ENCODE measurements at regions not wholly inside any gene's neighbourhood (a gene's known extent, or its start where the extent isn't known, plus 50 kb on each side); places are given as distances from the start of the nearest gene placed in this dataset.

- Mint-ChIP-seq H3K4me1 (no peaks in the 10 kb centered on the region), H3K4me3 (no peak overlapping the region), H3K27me3 (ENCODE audit: low read depth) (peaks cover 8% of the 10 kb centered on the region), H3K9me3 (no peaks in the 10 kb centered on the region), H3K27ac (no peak overlapping the region), H3K36me3 (ENCODE audit: low read depth) (no peaks in the 10 kb centered on the region)
- no peak for TF ChIP-seq CTCF (IDR thresholded peaks at IDR 0.05; ENCODE audit: unreplicated experiment in 3 of 3)
These were observed 243.1 kb upstream of the ADARB2 start for GRCh38 chr10:1980459-1980858.

GRCh38 chr10:1978584-1978983 lies 241.3 kb upstream of the ADARB2 start:
- H3K36me3 Mint-ChIP-seq (ENCODE audit: low read depth): no peaks in the 10 kb centered on the region
- TF ChIP-seq CTCF (IDR thresholded peaks at IDR 0.05; ENCODE audit: unreplicated experiment in 3 of 3): no peak
- no peak overlapping the region for H3K4me3 Mint-ChIP-seq
- H3K27ac Mint-ChIP-seq: no peak overlapping the region
- no peaks in the 10 kb centered on the region for H3K4me1 Mint-ChIP-seq
- no peaks in the 10 kb centered on the region for H3K9me3 Mint-ChIP-seq
- peaks cover 8% of the 10 kb centered on the region for H3K27me3 Mint-ChIP-seq (ENCODE audit: low read depth)

GRCh38 chr10:1977461-1977860 lies 240.1 kb upstream of the ADARB2 start:
- H3K4me3 Mint-ChIP-seq: no peak overlapping the region
- no peaks in the 10 kb centered on the region for H3K9me3 Mint-ChIP-seq
- TF ChIP-seq CTCF (IDR thresholded peaks at IDR 0.05; ENCODE audit: unreplicated experiment in 3 of 3): no peak
- no peaks in the 10 kb centered on the region for H3K36me3 Mint-ChIP-seq (ENCODE audit: low read depth)
- no peaks in the 10 kb centered on the region for H3K4me1 Mint-ChIP-seq
- peaks cover 8% of the 10 kb centered on the region for H3K27me3 Mint-ChIP-seq (ENCODE audit: low read depth)
- no peak overlapping the region for H3K27ac Mint-ChIP-seq

- Mint-ChIP-seq H3K27ac (no peak overlapping the region), H3K36me3 (ENCODE audit: low read depth) (no peaks in the 10 kb centered on the region), H3K9me3 (no peaks in the 10 kb centered on the region), H3K27me3 (ENCODE audit: low read depth) (peaks cover 4% of the 10 kb centered on the region), H3K4me1 (no peaks in the 10 kb centered on the region), H3K4me3 (no peak overlapping the region)
- no peak for TF ChIP-seq CTCF (IDR thresholded peaks at IDR 0.05; ENCODE audit: unreplicated experiment in 3 of 3)
These were observed 235.1 kb upstream of the ADARB2 start for GRCh38 chr10:1972406-1972805.

- H3K27me3 Mint-ChIP-seq (ENCODE audit: low read depth): peaks cover 4% of the 10 kb centered on the region
These were observed 231.1 kb upstream of the ADARB2 start for GRCh38 chr10:1968257-1969033.

More at GRCh38 chr10:1968257-1969033, 231.1 kb upstream of the ADARB2 start:
- no peak overlapping the region for H3K27ac Mint-ChIP-seq
- TF ChIP-seq CTCF (IDR thresholded peaks at IDR 0.05; ENCODE audit: unreplicated experiment in 3 of 3): no peak
- H3K4me3 Mint-ChIP-seq: no peak overlapping the region
- H3K9me3 Mint-ChIP-seq: no peaks in the 10 kb centered on the region
- peaks cover 4% of the 10 kb centered on the region for H3K4me1 Mint-ChIP-seq
- no peaks in the 10 kb centered on the region for H3K36me3 Mint-ChIP-seq (ENCODE audit: low read depth)

All from nephron (organoid).